T47D (cell line): ENCODE measurements at regions not wholly inside any gene's neighbourhood (a gene's known extent, or its start where the extent isn't known, plus 50 kb on each side); places are given as distances from the start of the nearest gene placed in this dataset.

Source experiments
- DNase-seq, 2 experiments: peaks; one replicate each; pipeline versions ENCODE4 v3.0.0 to v3.0.0-alpha.2; 2011 to 2012; ENCODE audit warnings: low read depth in 1 of 2, low spot score in 1 of 2
- JUND ChIP-seq: IDR thresholded peaks from 2 replicates; pipeline ENCODE4 v1.6.1; 2012; ENCODE audit warnings: low read depth
- in situ Hi-C: cut with HindIII; loops from 2 replicates; pipeline ENCODE4 v1.10.0; 2016; ENCODE audit warnings: low sequenced_read_pairs, low pct_unique_long_range_greater_than_20kb

DNA sequence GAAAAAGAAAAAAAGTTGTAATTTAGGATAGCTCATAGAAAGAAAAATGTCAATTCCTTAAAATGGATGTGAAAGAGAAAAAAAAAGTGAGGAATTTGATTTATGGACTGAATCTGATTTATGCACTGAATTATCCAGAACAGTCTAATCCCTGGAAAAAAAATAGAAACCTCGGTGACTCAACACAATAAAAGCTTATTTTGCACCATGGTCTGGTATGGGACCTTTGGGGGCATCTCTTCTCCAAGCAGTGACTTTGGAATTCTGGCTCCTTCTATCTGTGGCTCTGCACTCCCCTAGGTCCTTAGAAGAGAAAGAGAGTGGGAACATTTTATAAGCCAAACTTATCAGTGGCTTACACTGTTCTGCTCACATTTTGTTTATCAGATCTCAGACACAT, 471.7 kb upstream of the B3GALT2 start:
- no peak for TF ChIP-seq JUND
- in situ Hi-C loops: no loop called here
- DNase-seq: no peak

DNA sequence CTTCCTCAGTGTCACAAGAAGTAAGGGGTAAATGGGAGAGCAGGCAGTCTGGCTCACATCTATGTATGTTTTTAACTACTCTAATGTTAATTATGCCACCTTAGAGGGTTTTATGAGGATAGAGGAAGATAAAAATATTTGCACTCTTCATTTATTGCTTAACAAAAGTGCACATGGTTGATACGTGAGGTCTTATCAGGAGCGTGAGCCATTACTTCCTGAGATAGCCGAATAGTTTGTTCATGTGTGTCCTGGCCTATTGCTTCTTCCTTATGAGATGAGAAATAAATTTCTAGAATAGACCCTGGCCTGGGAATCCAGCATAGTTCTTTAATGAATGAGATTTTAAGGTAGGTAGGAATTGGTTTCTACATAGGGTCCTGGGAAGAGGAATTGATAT, 471.1 kb upstream of the B3GALT2 start:
- no peak for TF ChIP-seq JUND
- no peak for DNase-seq
- in situ Hi-C loops: no loop called here

DNA sequence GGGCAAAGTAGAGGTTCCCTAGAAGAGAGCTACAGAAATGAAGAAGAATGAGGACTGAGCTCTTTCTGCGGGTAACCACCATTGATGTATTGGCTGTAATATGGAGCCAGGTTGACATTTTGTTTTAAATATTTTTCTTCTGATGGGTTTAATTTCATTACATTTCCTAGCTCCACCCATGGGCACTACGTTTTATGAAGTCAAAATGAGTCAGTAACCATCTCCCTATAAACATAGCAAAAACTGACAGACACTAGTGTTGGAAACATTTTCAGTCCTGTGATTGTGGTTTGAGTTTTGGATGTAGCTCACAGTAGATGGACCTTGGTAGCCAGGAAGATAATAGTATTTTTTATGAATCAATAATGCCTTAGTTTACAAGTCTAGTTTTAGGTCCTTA, 470.4 kb upstream of the B3GALT2 start:
- in situ Hi-C loops: no loop called here
- DNase-seq: no peak
- no peak for TF ChIP-seq JUND

DNA sequence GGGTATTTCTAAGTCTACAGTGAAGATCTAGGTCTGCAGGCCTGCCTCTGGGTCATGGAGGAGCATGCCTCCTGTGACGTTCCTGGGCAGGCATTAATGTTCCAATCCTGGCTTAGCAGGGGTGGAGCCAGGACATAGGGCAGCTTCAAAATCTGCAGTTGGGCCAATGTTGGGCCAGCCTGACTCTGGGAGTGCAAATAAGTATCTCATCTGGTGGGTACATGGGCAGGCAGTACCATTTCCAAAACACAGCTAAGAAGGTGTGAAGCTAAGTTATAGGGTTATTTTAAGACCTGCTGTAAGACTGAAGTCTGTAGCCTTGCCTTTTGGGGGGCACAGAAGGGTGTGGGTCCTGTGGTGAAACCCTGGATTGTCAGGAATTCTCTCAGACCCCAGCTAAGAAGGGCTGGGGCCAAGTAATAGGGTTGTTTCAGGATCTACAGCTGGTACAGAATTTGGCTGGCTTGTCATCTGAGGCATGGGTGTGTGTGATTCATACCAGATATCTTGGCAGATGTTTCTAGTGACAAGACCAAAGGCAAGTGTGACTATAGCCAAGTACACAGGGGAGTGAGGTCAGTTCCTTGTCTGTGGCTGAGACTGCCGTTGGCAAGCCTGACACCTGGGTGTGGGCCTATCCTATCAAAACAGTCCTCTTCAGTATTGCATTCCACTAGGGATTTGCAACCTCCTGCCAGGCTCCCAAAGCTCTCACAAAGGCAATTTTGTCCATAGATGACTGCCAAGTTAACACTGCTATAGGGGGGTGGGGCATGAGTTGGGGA, 468.7 kb upstream of the B3GALT2 start:
- DNase-seq: no peak
- TF ChIP-seq JUND: no peak
- in situ Hi-C loops: no loop called here

DNA sequence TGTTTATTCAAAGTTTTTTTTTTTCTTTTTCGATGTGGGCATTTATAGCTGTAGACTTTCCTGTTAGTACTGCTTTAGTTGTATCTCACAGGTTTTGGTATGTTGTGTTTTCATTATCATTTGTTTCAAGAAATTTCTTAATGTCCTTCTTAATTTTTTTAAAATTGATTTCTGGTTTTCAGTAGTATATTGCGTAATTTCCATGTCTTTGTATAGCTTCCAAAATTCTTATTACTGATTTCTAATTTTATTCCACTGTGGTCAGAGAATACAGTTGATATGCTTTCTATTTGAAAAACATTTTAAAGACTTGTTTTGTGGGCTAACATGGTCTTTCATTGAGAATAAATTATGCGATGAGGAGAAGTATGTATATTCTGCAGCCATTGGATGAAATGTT, 463.2 kb upstream of the B3GALT2 start:
- no peak for TF ChIP-seq JUND
- in situ Hi-C loops: no loop called here

DNA sequence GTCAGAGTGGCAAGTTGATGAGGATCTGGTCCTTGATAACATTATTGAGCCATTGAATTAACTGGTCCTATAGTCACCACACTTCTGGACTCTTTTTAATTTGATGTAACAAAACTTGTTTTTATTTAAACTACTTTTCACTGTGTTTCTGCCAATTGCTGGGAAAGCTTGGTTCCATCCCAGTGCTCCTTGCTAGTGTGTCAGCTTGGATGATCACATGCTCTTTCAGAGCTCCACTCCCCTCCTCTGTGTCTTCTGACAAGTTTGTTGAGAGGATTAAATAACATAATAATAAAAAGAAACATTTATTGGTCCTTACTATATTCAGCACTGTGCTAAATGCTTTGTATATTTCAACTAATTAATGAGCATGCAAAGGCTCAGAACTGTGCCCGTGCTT, 448.5 kb upstream of the B3GALT2 start:
- in situ Hi-C loops: no loop called here
- TF ChIP-seq JUND: no peak
- no peak for DNase-seq

More for the DNA sequence above, 463.2 kb upstream of the B3GALT2 start:
- no peak for DNase-seq

DNA sequence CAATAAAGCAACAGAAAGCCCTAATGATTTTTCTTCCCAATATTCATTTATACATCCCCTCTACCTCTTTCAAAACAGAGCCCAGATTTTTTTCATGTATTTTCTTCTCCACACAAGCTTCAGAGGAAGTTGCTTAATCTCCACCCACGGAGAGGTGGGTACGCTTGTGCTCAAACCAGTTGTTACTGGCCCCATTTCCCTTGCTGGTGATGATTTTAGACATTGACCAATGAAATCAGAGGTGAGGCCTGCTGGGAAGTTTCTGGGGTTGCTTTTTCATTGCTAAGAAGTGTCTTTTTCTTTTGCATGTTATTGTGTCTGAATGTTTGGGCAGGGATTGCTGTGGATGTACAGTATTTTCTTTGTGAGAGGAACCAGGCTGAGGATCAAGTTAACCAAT, 448.1 kb upstream of the B3GALT2 start:
- in situ Hi-C loops: no loop called here
- no peak for DNase-seq
- TF ChIP-seq JUND: no peak

DNA sequence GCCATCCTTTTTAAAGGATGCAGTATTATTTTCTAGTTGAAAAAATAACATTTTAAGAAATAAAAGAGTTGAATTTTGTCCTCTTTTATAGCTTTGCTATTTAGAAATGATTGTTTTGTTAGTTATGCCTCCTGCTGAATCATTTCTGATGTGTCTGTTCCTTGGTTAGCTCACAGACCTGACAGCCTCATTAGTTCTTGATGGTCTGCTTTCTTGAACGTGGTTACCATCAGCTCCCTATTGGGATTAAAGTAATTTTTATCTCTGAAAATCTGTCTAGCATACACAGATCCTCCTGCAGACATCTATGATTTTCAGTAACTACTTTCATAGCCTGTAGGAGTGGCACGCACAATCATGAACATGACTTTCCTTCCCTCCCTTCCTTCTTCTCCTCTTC, 447.6 kb upstream of the B3GALT2 start:
- no peak for TF ChIP-seq JUND
- in situ Hi-C loops: no loop called here

DNA sequence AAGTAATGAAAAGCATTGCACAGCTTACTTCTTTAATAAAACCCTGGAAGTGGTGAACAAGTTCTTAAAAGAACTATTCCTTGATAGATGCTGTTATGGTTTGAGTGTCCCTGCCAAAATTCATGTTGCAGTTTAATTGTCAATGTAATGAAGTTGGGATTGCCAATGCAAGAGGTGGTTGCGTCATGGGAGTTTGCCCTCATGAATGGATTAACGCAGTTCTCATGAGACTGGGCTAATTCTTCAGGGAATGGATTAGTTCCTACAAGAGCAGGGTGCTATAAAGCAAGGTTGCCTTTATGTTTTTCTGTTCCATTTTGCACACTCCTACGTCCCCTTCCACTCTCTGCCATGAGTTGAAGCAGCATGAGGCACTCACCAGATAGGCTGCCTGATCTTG, 446.7 kb upstream of the B3GALT2 start:
- in situ Hi-C loops: no loop called here

More for the DNA sequence above, 447.6 kb upstream of the B3GALT2 start:
- DNase-seq: no peak

DNA sequence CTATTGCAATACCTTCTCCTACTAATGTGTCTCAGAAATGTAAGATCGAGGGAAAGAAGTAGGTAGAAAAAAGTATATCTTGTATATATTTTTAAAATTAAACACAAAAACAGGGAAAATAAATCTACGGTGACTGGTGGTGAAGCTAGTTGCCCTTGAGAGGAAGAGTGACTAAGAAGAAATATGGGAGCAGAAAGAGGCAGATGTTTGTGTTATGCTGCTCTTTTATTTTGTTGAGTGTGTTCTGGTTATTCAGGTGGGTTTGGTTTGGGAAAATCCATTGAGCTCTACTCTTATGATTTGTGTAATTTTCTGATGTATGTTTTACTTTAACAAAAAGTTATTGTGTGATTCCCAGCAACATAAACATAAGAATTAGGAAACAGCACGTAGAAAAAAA, 444.9 kb upstream of the B3GALT2 start:
- in situ Hi-C loops: no loop called here
- TF ChIP-seq JUND: no peak

More for the DNA sequence above, 446.7 kb upstream of the B3GALT2 start:
- DNase-seq: no peak
- TF ChIP-seq JUND: no peak

DNA sequence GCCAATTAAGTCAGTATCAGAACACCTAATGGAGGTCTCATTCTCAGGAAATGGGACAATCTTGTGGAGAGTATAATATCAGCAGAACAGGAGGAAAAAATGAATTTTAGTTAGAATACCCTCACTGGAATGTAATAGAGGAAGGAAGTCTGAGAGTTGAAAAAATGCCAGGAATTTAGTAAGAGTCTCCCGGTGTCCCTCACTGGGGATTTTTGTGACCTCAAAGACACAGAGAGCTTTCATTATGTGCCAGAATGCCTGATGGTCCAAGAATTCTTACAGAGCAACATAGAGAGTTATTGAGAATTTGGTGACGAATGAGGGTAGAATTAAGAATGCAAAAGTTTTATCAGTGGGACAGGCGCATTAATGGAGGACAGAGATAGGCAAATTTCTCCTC, 443.5 kb upstream of the B3GALT2 start:
- in situ Hi-C loops: no loop called here
- no peak for TF ChIP-seq JUND

More for the DNA sequence above, 444.9 kb upstream of the B3GALT2 start:
- DNase-seq: no peak

DNA sequence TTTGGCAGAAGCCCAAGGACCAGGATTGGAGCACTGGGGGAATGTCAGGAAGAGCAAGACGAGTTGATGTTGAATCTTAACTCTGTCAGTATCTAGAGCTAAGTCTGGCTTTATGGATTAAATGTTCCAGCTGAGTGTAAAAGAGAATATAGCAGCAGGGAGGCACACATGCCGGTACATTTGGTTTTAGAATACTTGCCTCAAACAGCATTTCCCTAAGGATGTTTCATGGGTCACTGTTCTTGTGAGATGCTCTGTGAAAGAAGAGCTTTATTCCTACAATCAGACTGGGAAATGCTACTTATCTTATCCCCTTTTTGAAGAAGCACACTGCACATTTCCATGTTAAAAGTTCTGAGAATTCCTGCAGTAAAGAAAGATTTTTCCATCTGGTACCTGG, 440.3 kb upstream of the B3GALT2 start:
- no peak for DNase-seq
- TF ChIP-seq JUND: no peak
- in situ Hi-C loops: no loop called here

More for the DNA sequence above, 443.5 kb upstream of the B3GALT2 start:
- no peak for DNase-seq

DNA sequence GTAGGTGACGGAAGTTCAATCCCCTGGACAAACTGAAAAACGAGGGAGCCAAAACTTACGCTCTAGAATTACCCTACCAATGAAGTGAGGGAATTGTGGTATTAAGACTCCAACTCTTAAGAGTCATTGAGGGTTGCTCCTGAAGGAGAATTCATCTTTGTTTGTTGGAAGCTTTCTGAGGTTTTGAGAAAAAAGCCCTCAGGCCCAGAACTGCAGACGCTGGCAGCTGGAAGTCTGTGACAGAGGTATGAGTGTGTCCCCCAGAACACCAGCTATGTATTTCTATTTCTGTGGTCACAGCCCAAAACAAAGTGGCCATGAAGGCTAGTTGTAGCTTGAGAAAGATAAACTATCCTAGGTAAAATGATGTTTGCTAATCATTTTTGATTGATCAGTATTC, 438.8 kb upstream of the B3GALT2 start:
- no peak for DNase-seq
- in situ Hi-C loops: no loop called here
- no peak for TF ChIP-seq JUND

DNA sequence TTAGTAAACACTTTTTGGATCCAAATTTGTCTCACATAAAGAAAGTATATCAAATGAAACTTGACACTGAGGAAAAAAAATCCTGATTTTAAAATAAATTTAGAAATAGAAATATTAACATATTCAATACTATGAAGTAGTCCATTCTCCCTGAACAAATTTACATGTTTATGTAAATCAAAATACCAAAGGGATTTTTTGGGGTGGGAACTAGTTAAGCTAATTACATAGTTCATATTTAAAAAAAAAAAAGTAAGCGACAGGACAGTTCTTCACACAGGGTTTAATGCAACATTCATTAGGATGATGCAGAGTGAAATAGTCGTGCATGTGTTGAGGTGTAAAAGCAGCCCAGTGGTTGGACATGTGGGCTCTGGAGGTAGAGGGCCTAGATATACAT, 433.5 kb upstream of the B3GALT2 start:
- in situ Hi-C loops: no loop called here
- no peak for TF ChIP-seq JUND
- DNase-seq: no peak
